Natural killer cell (primary cell): ENCODE measurements at regions not wholly inside any gene's neighbourhood (a gene's known extent, or its start where the extent isn't known, plus 50 kb on each side); places are given as distances from the start of the nearest gene placed in this dataset.

ENCODE experiments used
- ATAC-seq, 3 donors: fragments of 150-1000 bp in 2 of 3; fragments of 200-7000 bp in 1 of 3; cut with Tn5 transposase; 1 replicate in 1 of 3; 2 replicates in 2 of 3; pipeline ENCODE4 v1.10.0; 2021; ENCODE audit warnings: mild to moderate bottlenecking in 2 of 3, moderate library complexity in 2 of 3
- DNase-seq, 2 donors: peaks; one replicate each; pipeline versions ENCODE4 v3.0.0 to v3.0.0-alpha.2; 2013 to 2021; ENCODE audit warnings: mixed read lengths in 1 of 2
- H3K27ac ChIP-seq: one replicate; pipeline ENCODE4 v1.5.1; 2013; ENCODE audit warnings: mild to moderate bottlenecking, low read length
- H3K27me3 ChIP-seq: one replicate; pipeline ENCODE4 v1.6.1; 2013; ENCODE audit warnings: low read length; ENCODE audit not compliant: control insufficient read depth, insufficient read depth
- H3K36me3 ChIP-seq: one replicate; pipeline ENCODE4 v1.6.1; 2013; ENCODE audit warnings: low read length; ENCODE audit not compliant: control insufficient read depth, insufficient read depth
- H3K4me1 ChIP-seq: one replicate; pipeline ENCODE4 v1.6.1; 2013; ENCODE audit warnings: low read length; ENCODE audit not compliant: control insufficient read depth, insufficient read depth
- H3K4me3 ChIP-seq: one replicate; pipeline ENCODE4 v1.5.1; 2013; ENCODE audit warnings: low read length
- H3K9me3 ChIP-seq: one replicate; pipeline ENCODE4 v1.6.1; 2013; ENCODE audit warnings: low read length; ENCODE audit not compliant: control insufficient read depth, insufficient read depth
- H3K27ac Mint-ChIP-seq, 2 donors: one replicate each; pipeline ENCODE4 v1.8.0; 2022; ENCODE audit warnings: mild to moderate bottlenecking in 2 of 2, mixed read lengths in 2 of 2, moderate library complexity in 1 of 2
- H3K27me3 Mint-ChIP-seq, 2 donors: one replicate each; pipeline ENCODE4 v1.8.0; 2022; ENCODE audit warnings: low read depth in 2 of 2, mixed read lengths in 2 of 2
- H3K36me3 Mint-ChIP-seq: one replicate; pipeline ENCODE4 v1.8.0; 2022; ENCODE audit warnings: mixed read lengths
- H3K4me1 Mint-ChIP-seq, 2 donors: one replicate each; pipeline ENCODE4 v1.8.0; 2022; ENCODE audit warnings: mixed read lengths in 2 of 2
- H3K4me3 Mint-ChIP-seq: one replicate; pipeline ENCODE4 v1.8.0; 2022; ENCODE audit warnings: mild to moderate bottlenecking, moderate library complexity, mixed read lengths
- H3K9me3 Mint-ChIP-seq, 2 donors: one replicate each; pipeline ENCODE4 v1.8.0; 2022; ENCODE audit warnings: mixed read lengths in 2 of 2
- CTCF ChIP-seq: fragments of 200-600 bp; IDR thresholded peaks from one replicate; pipeline ENCODE4 v1.8.0; 2022; ENCODE audit warnings: antibody characterized with exemption
- WGBS: methylation state at CpG from one replicate; pipeline ENCODE4 v1.1.7; 2013; ENCODE audit warnings: missing lambda C conversion rate; ENCODE audit not compliant: insufficient coverage; 5-methylcytosine and 5-hydroxymethylcytosine counted together
- intact Hi-C: fragments of 100-400 bp; cut with micrococcal nuclease; formaldehyde crosslinking; loops from one replicate; pipeline ENCODE4 v1.14.2; 2022

GRCh38 chr12:111154147-111154834, 214.6 kb downstream of the PHETA1 start:
- H3K27me3 Mint-ChIP-seq = peaks cover 9 to 13% of the 10 kb centered on the region in 2 donors
- H3K27ac Mint-ChIP-seq = no peak overlapping the region
- H3K9me3 Mint-ChIP-seq = no peaks in the 10 kb centered on the region
- no peak overlapping the region for H3K4me3 Mint-ChIP-seq
- DNase-seq = no peak
- no peaks in the 10 kb centered on the region for H3K4me1 Mint-ChIP-seq
- no peak for ATAC-seq
- H3K4me1 ChIP-seq = no peaks in the 10 kb centered on the region
- intact Hi-C loops = no loop called here
- H3K4me3 ChIP-seq = no peak overlapping the region
- H3K36me3 Mint-ChIP-seq = no peaks in the 10 kb centered on the region
- no peaks in the 10 kb centered on the region for H3K36me3 ChIP-seq
- H3K9me3 ChIP-seq = no peaks in the 10 kb centered on the region
- TF ChIP-seq CTCF = no peak
- H3K27me3 ChIP-seq = no peaks in the 10 kb centered on the region
- 76% methylated on average over 19 of the region's 19 CpGs for WGBS
- H3K27ac ChIP-seq = no peak overlapping the region

GRCh38 chr12:111152561-111152960, 216.3 kb downstream of the PHETA1 start:
- Histone ChIP-seq H3K4me1 (no peaks in the 10 kb centered on the region), H3K9me3 (peaks cover 4% of the 10 kb centered on the region), H3K36me3 (no peaks in the 10 kb centered on the region), H3K27me3 (no peaks in the 10 kb centered on the region), H3K27ac (no peak overlapping the region), H3K4me3 (no peak overlapping the region)
- intact Hi-C loops = no loop called here
- WGBS = 93% methylated on average over 10 of the region's 10 CpGs
- ATAC-seq (no peak), DNase-seq (no peak)
- no peaks in the 10 kb centered on the region for H3K4me1 Mint-ChIP-seq
- H3K27me3 Mint-ChIP-seq = peaks cover 9 to 13% of the 10 kb centered on the region in 2 donors
- H3K9me3 Mint-ChIP-seq = no peaks in the 10 kb centered on the region
- no peaks in the 10 kb centered on the region for H3K36me3 Mint-ChIP-seq
- no peak overlapping the region for H3K4me3 Mint-ChIP-seq
- no peak for TF ChIP-seq CTCF
- no peak overlapping the region for H3K27ac Mint-ChIP-seq

- Mint-ChIP-seq H3K4me1 (no peaks in the 10 kb centered on the region), H3K4me3 (no peak overlapping the region), H3K27me3 (peaks cover 6 to 13% of the 10 kb centered on the region in 2 donors), H3K27ac (no peak overlapping the region), H3K36me3 (no peaks in the 10 kb centered on the region), H3K9me3 (no peaks in the 10 kb centered on the region)
- Histone ChIP-seq H3K4me3 (no peak overlapping the region), H3K9me3 (peaks cover 4% of the 10 kb centered on the region), H3K4me1 (no peaks in the 10 kb centered on the region), H3K27me3 (no peaks in the 10 kb centered on the region), H3K36me3 (no peaks in the 10 kb centered on the region), H3K27ac (no peak overlapping the region)
- intact Hi-C loops = no loop called here
- ATAC-seq (no peak), DNase-seq (no peak)
- 79% methylated on average over 19 of the region's 20 CpGs for WGBS
- no peak for TF ChIP-seq CTCF
Observed at GRCh38 chr12:111150921-111151840, 217.7 kb downstream of the PHETA1 start.
